ENCODE measurements at regions not wholly inside any gene's neighbourhood (a gene's known extent, or its start where the extent isn't known, plus 50 kb on each side); places are given as distances from the start of the nearest gene placed in this dataset.

- TF ChIP-seq CTCF (IDR thresholded peaks at IDR 0.05) (no peak), POLR2A (IDR thresholded peaks at IDR 0.05) (no peak)
Observed at GRCh38 chrX:131845771-131846170, 177.3 kb upstream of the STK26 start.

Measured in breast epithelium (tissue), 3 donors.